Fibroblast of the aortic adventitia (primary cell): ENCODE measurements at regions not wholly inside any gene's neighbourhood (a gene's known extent, or its start where the extent isn't known, plus 50 kb on each side); places are given as distances from the start of the nearest gene placed in this dataset.

Experiments used
- DNase-seq: peaks from one replicate; pipeline ENCODE4 v3.0.0-alpha.2; 2010; ENCODE audit warnings: low read depth
- H3K4me3 ChIP-seq: 2 replicates; pipeline ENCODE4 v1.5.1; 2011; ENCODE audit warnings: low read depth, mild to moderate bottlenecking, control low read depth, low read length, moderate library complexity
- CTCF ChIP-seq: IDR thresholded peaks from 2 replicates; pipeline ENCODE4 v1.5.1; 2011; ENCODE audit warnings: mild to moderate bottlenecking, low read length, control low read depth, inconsistent platforms; ENCODE audit not compliant: insufficient read depth

- H3K4me3 ChIP-seq = no peak overlapping the region
- no peak for DNase-seq
- TF ChIP-seq CTCF = no peak
These were observed 329.1 kb downstream of the SAMD5 start for GRCh38 chr6:147837540-147837939.

- no peak for DNase-seq
- TF ChIP-seq CTCF = no peak
- H3K4me3 ChIP-seq = no peak overlapping the region
These were observed 331.5 kb downstream of the SAMD5 start for GRCh38 chr6:147839708-147840610.

GRCh38 chr6:147841547-147842148 lies 333.2 kb downstream of the SAMD5 start:
- H3K4me3 ChIP-seq = no peak overlapping the region
- DNase-seq = no peak
- TF ChIP-seq CTCF = no peak

- DNase-seq = no peak
- no peak overlapping the region for H3K4me3 ChIP-seq
These were observed 341.2 kb downstream of the SAMD5 start for GRCh38 chr6:147849401-147850330.

GRCh38 chr6:147852772-147853171 lies 344.3 kb downstream of the SAMD5 start:
- TF ChIP-seq CTCF = no peak
- DNase-seq = no peak
- no peak overlapping the region for H3K4me3 ChIP-seq

More at GRCh38 chr6:147849401-147850330, 341.2 kb downstream of the SAMD5 start:
- no peak for TF ChIP-seq CTCF

- H3K4me3 ChIP-seq = no peak overlapping the region
- DNase-seq = no peak
- no peak for TF ChIP-seq CTCF
These were observed 345.1 kb downstream of the SAMD5 start for GRCh38 chr6:147853574-147853973.
